Upper lobe of right lung (tissue), 1 donor: ENCODE measurements at regions not wholly inside any gene's neighbourhood (a gene's known extent, or its start where the extent isn't known, plus 50 kb on each side); places are given as distances from the start of the nearest gene placed in this dataset.
"Not testable (repeated sequence)": the region's sequence is repeated elsewhere in the genome, so short reads cannot be mapped to it uniquely, and the experiment has no call there.

Source experiments
- ATAC-seq: fragments of 200-7000 bp; cut with Tn5 transposase; one replicate; pipeline ENCODE4 v1.9.1; 2020; ENCODE audit warnings: mild to moderate bottlenecking, moderate library complexity
- DNase-seq: peaks from one replicate; pipeline ENCODE4 v3.0.0-alpha.2; 2020
- H3K27ac ChIP-seq: fragments of 200-600 bp; one replicate; pipeline ENCODE4 v1.8.0; 2022
- H3K27me3 ChIP-seq: fragments of 200-600 bp; one replicate; pipeline ENCODE4 v1.8.0; 2022; ENCODE audit warnings: mild to moderate bottlenecking
- H3K36me3 ChIP-seq: fragments of 200-600 bp; one replicate; pipeline ENCODE4 v1.8.0; 2022
- H3K4me1 ChIP-seq: fragments of 200-600 bp; one replicate; pipeline ENCODE4 v1.8.0; 2022
- H3K4me3 ChIP-seq: fragments of 200-600 bp; one replicate; pipeline ENCODE4 v1.8.0; 2022; ENCODE audit warnings: mild to moderate bottlenecking
- H3K9me3 ChIP-seq: fragments of 200-600 bp; one replicate; pipeline ENCODE4 v1.8.0; 2022
- intact Hi-C: fragments of 100-400 bp; cut with DNase I; formaldehyde crosslinking; loops from one replicate; pipeline ENCODE4 v1.11.0; 2022
- TF ChIP-seq, protein P1 (sequence below): fragments of 200-600 bp; IDR thresholded peaks from one replicate; pipeline ENCODE4 v1.8.0; 2022; ENCODE audit warnings: antibody characterized with exemption
- donor health status: DM: no; HTN: yes; CAD: no; lungs with severe emphysema.

DNA sequence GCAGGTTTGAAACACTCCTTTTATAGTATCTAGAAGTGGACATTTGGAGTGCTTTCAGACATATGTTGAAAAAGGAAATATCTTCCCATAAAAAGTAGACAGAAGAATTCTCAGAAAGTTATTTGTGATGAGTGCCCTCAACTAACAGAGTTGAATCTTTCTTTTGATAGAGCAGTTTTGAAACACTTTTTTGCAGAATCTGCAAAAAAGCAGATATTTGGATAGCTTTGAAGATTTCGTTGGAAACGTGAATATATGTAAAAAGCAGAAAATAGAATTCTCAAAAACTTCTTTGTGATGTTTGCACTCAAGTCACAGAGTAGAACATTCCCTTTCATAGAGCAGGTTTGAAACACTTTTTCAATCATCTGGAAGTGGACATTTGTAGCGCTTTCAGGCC lies 676.4 kb upstream of the ZNF337 start:
- intact Hi-C loops, H3K27ac ChIP-seq, DNase-seq, H3K4me3 ChIP-seq, H3K9me3 ChIP-seq, H3K27me3 ChIP-seq, H3K4me1 ChIP-seq, ATAC-seq, H3K36me3 ChIP-seq: not testable (repeated sequence)

DNA sequence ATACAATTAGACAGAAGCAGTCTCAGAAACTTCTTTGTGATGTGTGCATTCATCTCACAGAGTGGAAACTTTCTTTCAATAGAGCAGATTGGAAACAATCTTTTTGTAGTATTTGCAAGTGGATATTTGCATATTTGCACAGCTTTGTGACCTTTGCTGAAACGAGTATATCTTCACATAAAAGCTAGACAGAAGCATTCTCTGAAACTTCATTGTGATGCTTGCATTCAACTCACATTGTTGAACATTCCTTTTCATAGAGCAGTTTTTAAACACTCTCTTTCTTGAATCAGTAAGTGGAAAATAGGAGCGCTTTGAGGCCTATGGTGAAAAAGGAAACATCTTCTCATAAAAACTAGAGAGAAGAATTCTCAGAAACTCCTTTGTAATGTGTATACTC lies 657.9 kb upstream of the ZNF337 start:
- Histone ChIP-seq H3K36me3 (no peaks in the 10 kb centered on the region), H3K9me3 (no peaks in the 10 kb centered on the region), H3K4me3 (no peak overlapping the region), H3K27me3 (no peaks in the 10 kb centered on the region), H3K4me1 (no peaks in the 10 kb centered on the region), H3K27ac (no peak overlapping the region)
- DNase-seq (no peak), ATAC-seq (no peak)
- intact Hi-C loops: no loop called here
- TF ChIP-seq, protein P1, sequence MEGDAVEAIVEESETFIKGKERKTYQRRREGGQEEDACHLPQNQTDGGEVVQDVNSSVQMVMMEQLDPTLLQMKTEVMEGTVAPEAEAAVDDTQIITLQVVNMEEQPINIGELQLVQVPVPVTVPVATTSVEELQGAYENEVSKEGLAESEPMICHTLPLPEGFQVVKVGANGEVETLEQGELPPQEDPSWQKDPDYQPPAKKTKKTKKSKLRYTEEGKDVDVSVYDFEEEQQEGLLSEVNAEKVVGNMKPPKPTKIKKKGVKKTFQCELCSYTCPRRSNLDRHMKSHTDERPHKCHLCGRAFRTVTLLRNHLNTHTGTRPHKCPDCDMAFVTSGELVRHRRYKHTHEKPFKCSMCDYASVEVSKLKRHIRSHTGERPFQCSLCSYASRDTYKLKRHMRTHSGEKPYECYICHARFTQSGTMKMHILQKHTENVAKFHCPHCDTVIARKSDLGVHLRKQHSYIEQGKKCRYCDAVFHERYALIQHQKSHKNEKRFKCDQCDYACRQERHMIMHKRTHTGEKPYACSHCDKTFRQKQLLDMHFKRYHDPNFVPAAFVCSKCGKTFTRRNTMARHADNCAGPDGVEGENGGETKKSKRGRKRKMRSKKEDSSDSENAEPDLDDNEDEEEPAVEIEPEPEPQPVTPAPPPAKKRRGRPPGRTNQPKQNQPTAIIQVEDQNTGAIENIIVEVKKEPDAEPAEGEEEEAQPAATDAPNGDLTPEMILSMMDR: no peak

DNA sequence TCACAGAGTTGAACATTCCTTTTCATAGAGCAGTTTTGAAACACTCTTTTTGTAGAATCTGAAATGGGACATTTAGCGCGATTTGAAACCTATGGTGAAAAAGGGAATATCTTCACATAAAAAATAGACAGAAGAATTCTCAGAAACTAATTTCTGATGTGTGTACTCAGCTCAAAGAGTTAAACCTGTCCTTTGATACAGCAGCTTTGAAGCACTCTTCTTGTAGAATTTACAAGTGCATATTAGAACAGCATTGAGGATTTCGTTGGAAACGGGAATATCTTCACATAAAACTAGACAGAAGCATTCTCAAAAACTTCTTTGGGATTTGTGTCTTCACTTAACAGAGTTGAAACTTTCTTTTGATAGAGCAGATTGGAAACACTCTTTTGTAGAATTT lies 650.7 kb upstream of the ZNF337 start:
- Histone ChIP-seq H3K4me3 (no peak overlapping the region), H3K4me1 (no peaks in the 10 kb centered on the region), H3K27ac (no peak overlapping the region), H3K27me3 (no peaks in the 10 kb centered on the region), H3K36me3 (no peaks in the 10 kb centered on the region), H3K9me3 (peaks cover 2% of the 10 kb centered on the region)
- no peak for DNase-seq
- intact Hi-C loops: no loop called here
- TF ChIP-seq, protein P1: no peak
- no peak for ATAC-seq

DNA sequence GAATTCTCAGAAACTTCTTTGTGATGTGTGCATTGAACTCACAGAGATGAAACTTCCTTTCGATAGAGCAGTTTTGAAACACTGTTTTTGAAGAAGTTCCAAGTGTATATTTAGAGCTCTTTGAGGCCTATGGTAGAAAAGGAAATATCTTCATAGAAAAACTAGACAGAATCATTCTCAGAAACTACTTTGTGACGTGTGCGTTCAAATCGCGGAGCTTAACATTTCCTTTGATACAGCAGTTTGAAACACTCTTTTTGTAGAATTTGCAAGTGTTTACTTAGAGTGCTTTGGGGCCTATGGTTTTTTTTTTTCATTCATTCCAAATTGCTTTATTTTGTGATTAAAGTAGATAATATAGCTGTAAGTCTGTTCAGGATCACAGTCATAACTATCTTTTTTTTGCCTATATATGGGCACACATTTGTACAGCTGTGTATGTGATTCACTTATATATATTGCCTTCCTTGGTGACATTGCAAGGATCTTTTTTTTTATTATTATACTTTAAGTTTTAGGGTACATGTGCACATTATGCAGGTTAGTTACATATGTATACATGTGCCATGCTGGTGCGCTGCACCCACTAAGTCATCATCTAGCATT lies 643.9 kb upstream of the ZNF337 start:
- ATAC-seq, H3K4me1 ChIP-seq, H3K27me3 ChIP-seq, DNase-seq, H3K36me3 ChIP-seq, intact Hi-C loops, H3K4me3 ChIP-seq, H3K9me3 ChIP-seq, H3K27ac ChIP-seq: not testable (repeated sequence)

DNA sequence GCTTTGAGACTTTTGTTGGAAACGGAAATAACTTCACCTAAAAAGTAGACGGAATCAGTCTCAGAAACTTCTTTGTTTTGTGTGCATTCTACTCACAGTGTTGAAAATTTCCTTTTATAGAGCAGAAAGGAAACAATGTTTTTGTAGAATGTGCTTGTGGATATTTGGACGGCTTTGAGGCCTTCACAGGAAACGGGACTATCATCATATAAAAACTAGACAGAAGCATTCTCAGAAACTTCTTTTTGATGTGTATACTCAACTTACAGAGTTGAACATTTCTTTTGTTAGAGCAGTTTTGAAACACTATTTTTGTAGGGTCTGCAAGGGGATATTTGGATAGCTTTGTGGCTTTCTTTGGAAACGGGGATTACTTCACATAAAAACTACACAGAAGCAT lies 627.5 kb upstream of the ZNF337 start:
- H3K36me3 ChIP-seq: no peaks in the 10 kb centered on the region
- DNase-seq: no peak
- no peaks in the 10 kb centered on the region for H3K4me1 ChIP-seq
- H3K27ac ChIP-seq: no peak overlapping the region
- ATAC-seq: no peak
- H3K9me3 ChIP-seq: no peaks in the 10 kb centered on the region
- TF ChIP-seq, protein P1: no peak
- no peaks in the 10 kb centered on the region for H3K27me3 ChIP-seq
- no peak overlapping the region for H3K4me3 ChIP-seq
- intact Hi-C loops: no loop called here

DNA sequence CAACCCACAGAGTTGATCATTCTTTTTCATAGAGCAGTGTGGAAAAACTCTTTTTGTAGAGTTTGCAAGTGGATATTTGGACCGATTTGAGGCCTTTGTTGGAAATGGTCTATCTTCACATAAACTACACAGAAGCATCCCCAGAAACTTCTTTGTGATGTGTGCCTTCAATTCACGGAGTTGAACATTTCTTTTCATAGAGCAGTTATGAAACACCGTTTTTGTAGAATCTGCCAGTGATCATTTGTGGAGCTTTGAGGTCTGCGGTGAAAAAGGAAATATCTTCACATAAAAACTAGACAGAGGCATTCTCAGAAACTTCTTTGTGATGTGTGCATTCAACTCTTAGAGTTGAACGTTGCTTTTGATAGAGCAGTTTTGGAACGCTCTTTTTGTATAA lies 618.4 kb upstream of the ZNF337 start:
- Histone ChIP-seq H3K36me3 (no peaks in the 10 kb centered on the region), H3K27me3 (no peaks in the 10 kb centered on the region), H3K4me1 (no peaks in the 10 kb centered on the region), H3K9me3 (peaks cover 4% of the 10 kb centered on the region), H3K27ac (no peak overlapping the region), H3K4me3 (no peak overlapping the region)
- no peak for ATAC-seq
- TF ChIP-seq, protein P1: no peak
- intact Hi-C loops: no loop called here
- DNase-seq: no peak

DNA sequence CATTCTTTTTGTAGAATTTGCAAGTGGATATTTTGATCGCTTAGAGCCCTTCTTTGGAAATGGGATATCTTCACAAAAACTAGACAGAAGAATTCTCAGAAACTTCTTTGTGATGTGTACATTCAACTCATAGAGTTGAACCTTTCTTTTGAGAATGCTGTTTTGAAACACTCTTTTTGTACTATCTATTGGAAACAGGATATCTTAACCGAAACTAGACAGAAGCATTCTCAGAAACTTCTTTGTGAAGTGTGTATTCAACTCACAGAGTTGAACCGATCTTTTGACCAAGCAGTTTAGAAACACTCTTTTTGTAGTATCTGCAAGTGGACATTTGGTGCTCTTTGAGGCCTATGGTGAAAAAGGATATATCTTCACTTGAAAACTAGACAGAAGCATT lies 613.1 kb upstream of the ZNF337 start:
- H3K9me3 ChIP-seq, H3K4me3 ChIP-seq, intact Hi-C loops: not testable (repeated sequence)

More for the DNA sequence above, 613.1 kb upstream of the ZNF337 start:
- DNase-seq, ATAC-seq, H3K27ac ChIP-seq, H3K4me1 ChIP-seq, H3K27me3 ChIP-seq, H3K36me3 ChIP-seq: not testable (repeated sequence)
